HG02938 (cell line): ENCODE measurements at regions not wholly inside any gene's neighbourhood (a gene's known extent, or its start where the extent isn't known, plus 50 kb on each side); places are given as distances from the start of the nearest gene placed in this dataset.
"Not testable (repeated sequence)": the region's sequence is repeated elsewhere in the genome, so short reads cannot be mapped to it uniquely, and the experiment has no call there.

ENCODE experiments used
- ATAC-seq: cut with Tn5 transposase; IDR thresholded peaks from one replicate; pipeline ENCODE4 v1.9.1; 2021; ENCODE audit warnings: mild to moderate bottlenecking, moderate library complexity; ENCODE audit not compliant: unreplicated experiment

GRCh38 chrX:51148848-51149247, 183.8 kb upstream of the NUDT10 start:
- no peak for ATAC-seq

GRCh38 chrX:51151734-51152133, 180.9 kb upstream of the NUDT10 start:
- no peak for ATAC-seq

- no peak for ATAC-seq
These were observed 177.5 kb upstream of the NUDT10 start for GRCh38 chrX:51155157-51155556.

- ATAC-seq: no peak
These were observed 177.1 kb upstream of the NUDT10 start for GRCh38 chrX:51155566-51155965.

GRCh38 chrX:51158231-51158630, 174.4 kb upstream of the NUDT10 start:
- no peak for ATAC-seq

- ATAC-seq: not testable (repeated sequence)
These were observed 173.2 kb upstream of the NUDT10 start for GRCh38 chrX:51159378-51159777.

GRCh38 chrX:51163730-51164129, 168.9 kb upstream of the NUDT10 start:
- no peak for ATAC-seq

- ATAC-seq: not testable (repeated sequence)
These were observed 154.2 kb upstream of the NUDT10 start for GRCh38 chrX:51178356-51178900.

- not testable (repeated sequence) for ATAC-seq
These were observed 152.8 kb upstream of the NUDT10 start for GRCh38 chrX:51179805-51180204.

GRCh38 chrX:51182545-51182944, 150.1 kb upstream of the NUDT10 start:
- no peak for ATAC-seq

- ATAC-seq: no peak
These were observed 140.5 kb upstream of the NUDT10 start for GRCh38 chrX:51192104-51192503.

GRCh38 chrX:51215266-51215665, 117.4 kb upstream of the NUDT10 start:
- ATAC-seq: no peak

GRCh38 chrX:51215856-51216255, 116.8 kb upstream of the NUDT10 start:
- ATAC-seq: no peak

GRCh38 chrX:51242212-51242611, 90.4 kb upstream of the NUDT10 start:
- no peak for ATAC-seq

- no peak for ATAC-seq
These were observed 75.1 kb upstream of the NUDT10 start for GRCh38 chrX:51257490-51257889.

- ATAC-seq: not testable (repeated sequence)
These were observed 70.4 kb upstream of the NUDT10 start for GRCh38 chrX:51262271-51262670.

GRCh38 chrX:51272638-51273037, 60.0 kb upstream of the NUDT10 start:
- ATAC-seq: no peak

- ATAC-seq: no peak
These were observed 50.8 kb upstream of the NUDT10 start for GRCh38 chrX:51281758-51282318.
